ENCODE measurements at regions not wholly inside any gene's neighbourhood (a gene's known extent, or its start where the extent isn't known, plus 50 kb on each side); places are given as distances from the start of the nearest gene placed in this dataset.

- TF ChIP-seq CTCF (IDR thresholded peaks at IDR 0.05): no peak
- TF ChIP-seq POLR2A (IDR thresholded peaks at IDR 0.05): no peak
Measured at GRCh38 chr1:29502225-29502910, 266.0 kb downstream of the PTPRU start.
